ENCODE measurements at regions not wholly inside any gene's neighbourhood (a gene's known extent, or its start where the extent isn't known, plus 50 kb on each side); places are given as distances from the start of the nearest gene placed in this dataset.
A peak's percentile ranks its signal among the peaks of the same experiment; 100 is the strongest.

- H3K27me3 ChIP-seq (ENCODE audit: control insufficient read depth, insufficient read depth, low read length) = no peaks in the 10 kb centered on the region
- H3K4me1 ChIP-seq (ENCODE audit: control insufficient read depth in 2 of 3, insufficient read depth in 2 of 3, low read depth in 1 of 3, low read length in 3 of 3) = no peaks in the 10 kb centered on the region
- TF ChIP-seq CTCF (IDR thresholded peaks at IDR 0.05; ENCODE audit: borderline replicate concordance, extremely low read depth, insufficient read depth) = no peak
- no peak for FAIRE-seq
- intact Hi-C loops (cut with DNase I) = no loop called here
- H3K9me3 ChIP-seq (ENCODE audit: control insufficient read depth in 2 of 3, insufficient read depth in 1 of 3, low read length in 3 of 3) = no peaks in the 10 kb centered on the region
- H3K9ac ChIP-seq (ENCODE audit: low read length in 3 of 3) = no peak overlapping the region
- H3K4me3 ChIP-seq (ENCODE audit: low read length in 3 of 3) = no peak overlapping the region
- no peak overlapping the region for H3K27ac ChIP-seq (ENCODE audit: low read depth in 2 of 2, low read length in 2 of 2)
- no peaks in the 10 kb centered on the region for H3K36me3 ChIP-seq (ENCODE audit: control insufficient read depth in 2 of 3, insufficient read depth in 3 of 3, low read length in 3 of 3)
- DNase-seq = no peak
Measured at GRCh38 chr15:93223803-93224202, 134.8 kb upstream of the RGMA start.

GRCh38 chr15:93221759-93222158 is 132.7 kb upstream of the RGMA start:
- no peak for FAIRE-seq

GRCh38 chr15:93219859-93220420 is 130.9 kb upstream of the RGMA start:
- Histone ChIP-seq H3K27me3 (ENCODE audit: control insufficient read depth, insufficient read depth, low read length) (no peaks in the 10 kb centered on the region), H3K4me3 (ENCODE audit: low read length in 3 of 3) (no peak overlapping the region), H3K9ac (ENCODE audit: low read length in 3 of 3) (no peak overlapping the region), H3K4me1 (ENCODE audit: control insufficient read depth in 2 of 3, insufficient read depth in 2 of 3, low read depth in 1 of 3, low read length in 3 of 3) (no peaks in the 10 kb centered on the region), H3K27ac (ENCODE audit: low read depth in 2 of 2, low read length in 2 of 2) (no peak overlapping the region), H3K36me3 (ENCODE audit: control insufficient read depth in 2 of 3, insufficient read depth in 3 of 3, low read length in 3 of 3) (no peaks in the 10 kb centered on the region), H3K9me3 (ENCODE audit: control insufficient read depth in 2 of 3, insufficient read depth in 1 of 3, low read length in 3 of 3) (no peaks in the 10 kb centered on the region)
- intact Hi-C loops (cut with DNase I) = no loop called here
- TF ChIP-seq CTCF (IDR thresholded peaks at IDR 0.05; ENCODE audit: borderline replicate concordance, extremely low read depth, insufficient read depth) = no peak
- FAIRE-seq = no peak
- no peak for DNase-seq

More at GRCh38 chr15:93221759-93222158, 132.7 kb upstream of the RGMA start:
- Histone ChIP-seq H3K27me3 (ENCODE audit: control insufficient read depth, insufficient read depth, low read length) (no peaks in the 10 kb centered on the region), H3K4me1 (ENCODE audit: control insufficient read depth in 2 of 3, insufficient read depth in 2 of 3, low read depth in 1 of 3, low read length in 3 of 3) (no peaks in the 10 kb centered on the region), H3K4me3 (ENCODE audit: low read length in 3 of 3) (no peak overlapping the region), H3K9me3 (ENCODE audit: control insufficient read depth in 2 of 3, insufficient read depth in 1 of 3, low read length in 3 of 3) (no peaks in the 10 kb centered on the region), H3K36me3 (ENCODE audit: control insufficient read depth in 2 of 3, insufficient read depth in 3 of 3, low read length in 3 of 3) (no peaks in the 10 kb centered on the region), H3K9ac (ENCODE audit: low read length in 3 of 3) (no peak overlapping the region), H3K27ac (ENCODE audit: low read depth in 2 of 2, low read length in 2 of 2) (no peak overlapping the region)
- intact Hi-C loops (cut with DNase I) = no loop called here
- no peak for TF ChIP-seq CTCF (IDR thresholded peaks at IDR 0.05; ENCODE audit: borderline replicate concordance, extremely low read depth, insufficient read depth)
- peak in 3 of 5 donors; percentile 20 to 58 (median 46) for DNase-seq

GRCh38 chr15:93217343-93217742 is 128.3 kb upstream of the RGMA start:
- Histone ChIP-seq H3K4me3 (ENCODE audit: low read length in 3 of 3) (no peak overlapping the region), H3K9me3 (ENCODE audit: control insufficient read depth in 2 of 3, insufficient read depth in 1 of 3, low read length in 3 of 3) (no peaks in the 10 kb centered on the region), H3K9ac (ENCODE audit: low read length in 3 of 3) (no peak overlapping the region), H3K27ac (ENCODE audit: low read depth in 2 of 2, low read length in 2 of 2) (no peak overlapping the region), H3K27me3 (ENCODE audit: control insufficient read depth, insufficient read depth, low read length) (no peaks in the 10 kb centered on the region), H3K36me3 (ENCODE audit: control insufficient read depth in 2 of 3, insufficient read depth in 3 of 3, low read length in 3 of 3) (no peaks in the 10 kb centered on the region), H3K4me1 (ENCODE audit: control insufficient read depth in 2 of 3, insufficient read depth in 2 of 3, low read depth in 1 of 3, low read length in 3 of 3) (no peaks in the 10 kb centered on the region)
- DNase-seq (peak in 3 of 5 donors; percentile 53 to 59 (median 59)), FAIRE-seq (no peak)
- intact Hi-C loops (cut with DNase I) = no loop called here
- no peak for TF ChIP-seq CTCF (IDR thresholded peaks at IDR 0.05; ENCODE audit: borderline replicate concordance, extremely low read depth, insufficient read depth)

Measured in kidney (tissue), 13 donors.